HG02970 (cell line): ENCODE measurements at regions not wholly inside any gene's neighbourhood (a gene's known extent, or its start where the extent isn't known, plus 50 kb on each side); places are given as distances from the start of the nearest gene placed in this dataset.

Experiments used
- ATAC-seq: cut with Tn5 transposase; IDR thresholded peaks from one replicate; pipeline ENCODE4 v1.9.1; 2021; ENCODE audit warnings: mild to moderate bottlenecking, moderate library complexity, moderate number of reproducible peaks; ENCODE audit not compliant: unreplicated experiment, low FRiP score

- ATAC-seq, result no peak
Observed at GRCh38 chr11:39165021-39165420, 2294.4 kb downstream of the LRRC4C start.

GRCh38 chr11:39149214-39149613 lies 2310.2 kb downstream of the LRRC4C start:
- ATAC-seq, result no peak

GRCh38 chr11:39145346-39145745 lies 2314.1 kb downstream of the LRRC4C start:
- no peak for ATAC-seq

GRCh38 chr11:39144351-39145130 lies 2314.9 kb downstream of the LRRC4C start:
- no peak for ATAC-seq

- no peak for ATAC-seq
Observed at GRCh38 chr11:39139581-39139980, 2319.9 kb downstream of the LRRC4C start.

- no peak for ATAC-seq
Observed at GRCh38 chr11:39120890-39121289, 2338.6 kb downstream of the LRRC4C start.

- no peak for ATAC-seq
Observed at GRCh38 chr11:39113606-39114005, 2345.8 kb downstream of the LRRC4C start.

GRCh38 chr11:39102236-39102635 lies 2357.2 kb downstream of the LRRC4C start:
- ATAC-seq, result no peak

GRCh38 chr11:39078465-39078864 lies 2381.0 kb downstream of the LRRC4C start:
- ATAC-seq, result no peak

GRCh38 chr11:39037611-39038010 lies 2421.8 kb downstream of the LRRC4C start:
- ATAC-seq, result no peak

- ATAC-seq, result no peak
Observed at GRCh38 chr11:39036021-39036420, 2423.4 kb downstream of the LRRC4C start.

GRCh38 chr11:39021539-39021938 lies 2423.5 kb upstream of the RAG2 start:
- ATAC-seq, result no peak

- no peak for ATAC-seq
Observed at GRCh38 chr11:39011797-39012196, 2413.8 kb upstream of the RAG2 start.

GRCh38 chr11:38990841-38991240 lies 2392.8 kb upstream of the RAG2 start:
- no peak for ATAC-seq

GRCh38 chr11:38990139-38990538 lies 2392.1 kb upstream of the RAG2 start:
- no peak for ATAC-seq

GRCh38 chr11:38988908-38989307 lies 2390.9 kb upstream of the RAG2 start:
- no peak for ATAC-seq

GRCh38 chr11:38972220-38972619 lies 2374.2 kb upstream of the RAG2 start:
- ATAC-seq, result no peak

GRCh38 chr11:38971141-38971540 lies 2373.1 kb upstream of the RAG2 start:
- ATAC-seq, result no peak

- ATAC-seq, result no peak
Observed at GRCh38 chr11:38968951-38969350, 2370.9 kb upstream of the RAG2 start.

GRCh38 chr11:38952698-38953097 lies 2354.7 kb upstream of the RAG2 start:
- ATAC-seq, result no peak

- no peak for ATAC-seq
Observed at GRCh38 chr11:38950867-38951266, 2352.8 kb upstream of the RAG2 start.

- no peak for ATAC-seq
Observed at GRCh38 chr11:38948392-38948791, 2350.4 kb upstream of the RAG2 start.

GRCh38 chr11:38937709-38938108 lies 2339.7 kb upstream of the RAG2 start:
- ATAC-seq, result no peak
